ENCODE measurements at regions not wholly inside any gene's neighbourhood (a gene's known extent, or its start where the extent isn't known, plus 50 kb on each side); places are given as distances from the start of the nearest gene placed in this dataset.

- ATAC-seq (ENCODE audit: insufficient read depth, low read depth) = no peak
- TF ChIP-seq, protein P1, sequence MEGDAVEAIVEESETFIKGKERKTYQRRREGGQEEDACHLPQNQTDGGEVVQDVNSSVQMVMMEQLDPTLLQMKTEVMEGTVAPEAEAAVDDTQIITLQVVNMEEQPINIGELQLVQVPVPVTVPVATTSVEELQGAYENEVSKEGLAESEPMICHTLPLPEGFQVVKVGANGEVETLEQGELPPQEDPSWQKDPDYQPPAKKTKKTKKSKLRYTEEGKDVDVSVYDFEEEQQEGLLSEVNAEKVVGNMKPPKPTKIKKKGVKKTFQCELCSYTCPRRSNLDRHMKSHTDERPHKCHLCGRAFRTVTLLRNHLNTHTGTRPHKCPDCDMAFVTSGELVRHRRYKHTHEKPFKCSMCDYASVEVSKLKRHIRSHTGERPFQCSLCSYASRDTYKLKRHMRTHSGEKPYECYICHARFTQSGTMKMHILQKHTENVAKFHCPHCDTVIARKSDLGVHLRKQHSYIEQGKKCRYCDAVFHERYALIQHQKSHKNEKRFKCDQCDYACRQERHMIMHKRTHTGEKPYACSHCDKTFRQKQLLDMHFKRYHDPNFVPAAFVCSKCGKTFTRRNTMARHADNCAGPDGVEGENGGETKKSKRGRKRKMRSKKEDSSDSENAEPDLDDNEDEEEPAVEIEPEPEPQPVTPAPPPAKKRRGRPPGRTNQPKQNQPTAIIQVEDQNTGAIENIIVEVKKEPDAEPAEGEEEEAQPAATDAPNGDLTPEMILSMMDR (IDR thresholded peaks at IDR 0.05; ENCODE audit: borderline replicate concordance, extremely low read depth, low read length, poor library complexity, severe bottlenecking) = no peak
- no peak for TF ChIP-seq EZH2 (IDR thresholded peaks at IDR 0.05; ENCODE audit: borderline replicate concordance, low read depth, low read length, severe bottlenecking)
- Histone ChIP-seq H3K27ac (ENCODE audit: low read length) (no peak overlapping the region), H2AFZ (ENCODE audit: low read depth, low read length) (no peak overlapping the region), H3K27me3 (ENCODE audit: insufficient read depth, low read length, poor library complexity) (no peaks in the 10 kb centered on the region), H3K9ac (ENCODE audit: low read depth, low read length) (no peak overlapping the region), H3K36me3 (ENCODE audit: insufficient read depth, low read length) (no peaks in the 10 kb centered on the region), H3K4me2 (ENCODE audit: insufficient read depth, low read length) (no peak overlapping the region), H4K20me1 (ENCODE audit: insufficient read depth, low read length) (no peaks in the 10 kb centered on the region), H3K4me3 (ENCODE audit: low read depth in 1 of 2, low read length in 2 of 2) (no peak overlapping the region), H3K9me3 (ENCODE audit: insufficient read depth, low read length, severe bottlenecking) (no peaks in the 10 kb centered on the region), H3K4me1 (ENCODE audit: insufficient read depth, low read length) (no peaks in the 10 kb centered on the region), H3K79me2 (ENCODE audit: insufficient read depth, low read length) (no peaks in the 10 kb centered on the region)
- DNase-seq = no peak
These were observed 93.6 kb downstream of the HTR5A start for GRCh38 chr7:155163696-155164095.

- Histone ChIP-seq H3K9ac (ENCODE audit: low read depth, low read length) (no peak overlapping the region), H4K20me1 (ENCODE audit: insufficient read depth, low read length) (no peaks in the 10 kb centered on the region), H3K4me2 (ENCODE audit: insufficient read depth, low read length) (no peak overlapping the region), H3K27me3 (ENCODE audit: insufficient read depth, low read length, poor library complexity) (no peaks in the 10 kb centered on the region), H3K9me3 (ENCODE audit: insufficient read depth, low read length, severe bottlenecking) (no peaks in the 10 kb centered on the region), H3K27ac (ENCODE audit: low read length) (no peak overlapping the region), H2AFZ (ENCODE audit: low read depth, low read length) (no peak overlapping the region), H3K4me1 (ENCODE audit: insufficient read depth, low read length) (no peaks in the 10 kb centered on the region), H3K4me3 (ENCODE audit: low read depth in 1 of 2, low read length in 2 of 2) (no peak overlapping the region), H3K36me3 (ENCODE audit: insufficient read depth, low read length) (no peaks in the 10 kb centered on the region), H3K79me2 (ENCODE audit: insufficient read depth, low read length) (no peaks in the 10 kb centered on the region)
- ATAC-seq (ENCODE audit: insufficient read depth, low read depth) (no peak), DNase-seq (no peak)
- TF ChIP-seq EZH2 (IDR thresholded peaks at IDR 0.05; ENCODE audit: borderline replicate concordance, low read depth, low read length, severe bottlenecking) = no peak
- TF ChIP-seq, protein P1 (IDR thresholded peaks at IDR 0.05; ENCODE audit: borderline replicate concordance, extremely low read depth, low read length, poor library complexity, severe bottlenecking) = no peak
These were observed 94.2 kb downstream of the HTR5A start for GRCh38 chr7:155164316-155164715.

GRCh38 chr7:155166108-155166507 is 96.0 kb downstream of the HTR5A start:
- no peak overlapping the region for H2AFZ ChIP-seq (ENCODE audit: low read depth, low read length)
- TF ChIP-seq, protein P1 (IDR thresholded peaks at IDR 0.05; ENCODE audit: borderline replicate concordance, extremely low read depth, low read length, poor library complexity, severe bottlenecking) = no peak
- TF ChIP-seq EZH2 (IDR thresholded peaks at IDR 0.05; ENCODE audit: borderline replicate concordance, low read depth, low read length, severe bottlenecking) = no peak
- no peaks in the 10 kb centered on the region for H3K4me1 ChIP-seq (ENCODE audit: insufficient read depth, low read length)
- ATAC-seq (ENCODE audit: insufficient read depth, low read depth) = no peak
- H3K27ac ChIP-seq (ENCODE audit: low read length) = no peak overlapping the region
- no peak overlapping the region for H3K4me2 ChIP-seq (ENCODE audit: insufficient read depth, low read length)
- no peak overlapping the region for H3K4me3 ChIP-seq (ENCODE audit: low read depth in 1 of 2, low read length in 2 of 2)
- H3K27me3 ChIP-seq (ENCODE audit: insufficient read depth, low read length, poor library complexity) = no peaks in the 10 kb centered on the region
- no peaks in the 10 kb centered on the region for H3K79me2 ChIP-seq (ENCODE audit: insufficient read depth, low read length)
- H4K20me1 ChIP-seq (ENCODE audit: insufficient read depth, low read length) = no peaks in the 10 kb centered on the region
- DNase-seq = no peak
- H3K9me3 ChIP-seq (ENCODE audit: insufficient read depth, low read length, severe bottlenecking) = no peaks in the 10 kb centered on the region
- no peaks in the 10 kb centered on the region for H3K36me3 ChIP-seq (ENCODE audit: insufficient read depth, low read length)
- H3K9ac ChIP-seq (ENCODE audit: low read depth, low read length) = no peak overlapping the region
